Activated naive CD8-positive, alpha-beta T cell treated with anti-CD3 and anti-CD28 coated beads for 36 hours (primary cell): ENCODE measurements at regions not wholly inside any gene's neighbourhood (a gene's known extent, or its start where the extent isn't known, plus 50 kb on each side); places are given as distances from the start of the nearest gene placed in this dataset.

Experiments
- DNase-seq: peaks from one replicate; pipeline ENCODE4 v3.0.0; 2021
- H3K27ac Mint-ChIP-seq: one replicate; pipeline ENCODE4 v1.8.0; 2022; ENCODE audit warnings: mild to moderate bottlenecking, moderate library complexity, mixed read lengths
- H3K27me3 Mint-ChIP-seq: one replicate; pipeline ENCODE4 v1.8.0; 2022; ENCODE audit warnings: mild to moderate bottlenecking, mixed read lengths
- H3K36me3 Mint-ChIP-seq: one replicate; pipeline ENCODE4 v1.8.0; 2021; ENCODE audit warnings: mild to moderate bottlenecking, mixed read lengths
- H3K4me1 Mint-ChIP-seq: one replicate; pipeline ENCODE4 v1.8.0; 2021; ENCODE audit warnings: mixed read lengths
- H3K4me3 Mint-ChIP-seq: one replicate; pipeline ENCODE4 v1.8.0; 2022; ENCODE audit warnings: mild to moderate bottlenecking, moderate library complexity, mixed read lengths
- H3K9me3 Mint-ChIP-seq: one replicate; pipeline ENCODE4 v1.8.0; 2022; ENCODE audit warnings: mixed read lengths

DNA sequence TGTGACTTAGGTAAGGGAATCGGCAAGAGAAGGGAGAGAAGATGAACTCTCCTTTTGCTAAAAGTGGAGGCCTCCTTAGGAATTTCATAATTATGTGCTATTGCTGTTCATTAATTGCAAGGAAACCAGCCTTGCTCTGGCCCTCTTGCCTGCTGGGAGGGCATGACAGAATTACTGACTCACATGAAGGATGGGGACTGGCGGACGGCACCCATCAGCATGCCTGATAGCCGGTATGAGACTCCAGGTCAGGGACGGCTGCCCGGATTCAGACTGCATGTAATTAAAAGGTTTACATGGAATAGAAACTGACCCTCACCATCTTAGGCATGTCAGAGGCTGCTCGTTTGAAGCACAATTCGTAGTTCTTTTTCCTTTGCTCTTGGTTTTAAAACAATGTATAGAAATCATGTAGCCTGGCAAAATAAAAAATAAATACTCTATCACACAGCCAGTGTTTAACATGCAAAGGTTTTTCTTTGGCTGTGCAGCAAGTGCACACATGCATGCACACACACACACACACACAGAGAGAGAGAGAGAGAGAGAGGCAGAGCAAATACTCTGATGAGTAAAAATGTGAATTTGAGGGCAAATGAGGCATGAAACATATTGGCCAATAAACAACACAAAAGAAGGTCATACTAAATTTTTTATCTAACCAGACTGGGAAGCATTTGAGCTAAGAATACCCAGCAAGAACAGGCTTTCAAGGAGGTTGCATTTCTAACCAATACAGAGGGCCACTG, 82.7 kb downstream of the FOXB1 start:
- H3K36me3 Mint-ChIP-seq = no peaks in the 10 kb centered on the region
- H3K27ac Mint-ChIP-seq = no peak overlapping the region
- no peaks in the 10 kb centered on the region for H3K9me3 Mint-ChIP-seq
- peaks cover under 1% of the 10 kb centered on the region for H3K27me3 Mint-ChIP-seq
- no peak overlapping the region for H3K4me3 Mint-ChIP-seq
- H3K4me1 Mint-ChIP-seq = no peaks in the 10 kb centered on the region
- DNase-seq = no peak

DNA sequence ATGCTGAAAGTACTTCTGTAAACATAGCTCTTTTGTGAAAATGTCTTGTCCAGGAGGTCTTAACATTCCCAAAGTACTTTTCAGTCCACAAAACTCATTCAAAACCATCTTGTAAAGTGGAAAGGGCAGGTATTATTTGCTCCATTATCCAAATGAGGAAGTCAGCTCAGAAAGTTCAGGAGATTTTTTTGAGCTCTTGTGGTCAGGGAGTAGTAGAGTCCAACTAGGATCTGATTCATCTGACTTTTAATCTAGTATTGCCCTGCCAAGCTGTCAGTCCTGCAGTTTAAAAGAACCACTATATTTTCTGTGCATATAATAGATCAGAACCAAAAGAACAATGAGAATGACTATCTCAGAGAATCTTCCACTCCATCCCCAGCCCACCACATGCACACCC, 83.5 kb downstream of the FOXB1 start:
- Mint-ChIP-seq H3K9me3 (no peaks in the 10 kb centered on the region), H3K4me3 (no peak overlapping the region), H3K27me3 (no peaks in the 10 kb centered on the region), H3K36me3 (no peaks in the 10 kb centered on the region), H3K4me1 (no peaks in the 10 kb centered on the region), H3K27ac (no peak overlapping the region)
- DNase-seq = no peak

DNA sequence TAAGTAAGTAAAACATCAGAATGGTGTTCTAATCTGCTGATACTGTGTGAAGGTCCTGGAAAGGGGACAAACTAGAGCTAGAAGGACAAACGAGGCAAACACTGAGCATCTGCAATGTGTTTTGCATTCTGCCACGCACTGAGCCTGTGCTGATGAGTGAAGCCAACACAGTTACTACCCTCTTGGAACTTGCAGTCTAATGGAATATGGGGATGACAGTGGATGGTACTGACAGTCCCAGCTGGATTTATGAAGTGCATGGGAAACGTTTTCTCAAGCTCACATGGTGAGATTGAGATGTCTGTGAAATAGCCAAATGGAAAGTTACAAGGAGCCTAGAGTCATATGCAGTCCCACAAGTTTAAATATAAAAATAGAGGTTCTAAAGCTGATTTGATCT, 86.6 kb downstream of the FOXB1 start:
- no peak for DNase-seq
- no peaks in the 10 kb centered on the region for H3K27me3 Mint-ChIP-seq
- H3K36me3 Mint-ChIP-seq = no peaks in the 10 kb centered on the region
- no peak overlapping the region for H3K4me3 Mint-ChIP-seq
- no peak overlapping the region for H3K27ac Mint-ChIP-seq
- no peaks in the 10 kb centered on the region for H3K4me1 Mint-ChIP-seq
- H3K9me3 Mint-ChIP-seq = no peaks in the 10 kb centered on the region

DNA sequence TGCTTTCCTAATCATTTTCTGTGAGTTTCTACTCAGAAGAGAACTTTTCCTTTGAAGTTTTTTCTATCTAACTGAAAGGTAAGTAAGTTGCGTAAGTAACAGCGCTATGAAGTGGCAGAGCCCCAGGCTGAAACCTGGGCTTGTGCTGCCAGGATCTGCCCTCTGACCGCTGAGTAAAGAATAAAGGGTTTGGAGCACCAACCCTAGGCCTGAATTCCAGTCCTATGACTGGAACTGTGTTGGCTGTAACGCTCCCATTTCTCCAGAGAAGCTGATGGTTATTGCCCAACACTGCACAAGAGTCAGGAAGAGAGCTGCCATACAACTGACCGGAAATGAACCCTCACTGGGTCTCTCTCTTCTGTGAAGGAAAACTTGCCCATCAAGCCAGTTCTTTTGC, 87.0 kb downstream of the FOXB1 start:
- Mint-ChIP-seq H3K27ac (no peak overlapping the region), H3K4me1 (no peaks in the 10 kb centered on the region), H3K36me3 (no peaks in the 10 kb centered on the region)

DNA sequence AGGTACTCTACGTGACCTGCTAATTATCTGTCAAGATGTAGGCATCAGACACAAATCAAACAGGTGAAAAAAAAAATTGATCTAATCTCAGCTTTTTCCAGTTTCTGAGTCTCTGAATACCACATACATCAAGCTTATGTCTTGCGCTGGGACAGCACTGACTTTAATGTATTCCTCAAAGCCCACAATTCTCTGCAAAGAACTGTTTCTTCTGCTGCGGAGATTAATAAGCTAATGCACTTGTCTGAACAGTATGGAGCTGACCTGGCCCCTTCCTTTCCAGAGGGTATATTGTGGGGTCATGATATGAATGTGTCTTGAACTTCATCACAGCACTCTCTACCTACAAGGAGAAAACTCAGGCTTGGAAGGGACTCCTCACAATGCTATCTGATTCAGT, 87.8 kb downstream of the FOXB1 start:
- Mint-ChIP-seq H3K27me3 (no peaks in the 10 kb centered on the region), H3K36me3 (no peaks in the 10 kb centered on the region), H3K4me3 (no peak overlapping the region), H3K9me3 (peaks cover 3% of the 10 kb centered on the region), H3K4me1 (no peaks in the 10 kb centered on the region), H3K27ac (no peak overlapping the region)
- DNase-seq = no peak

More for the DNA sequence above, 87.0 kb downstream of the FOXB1 start:
- no peaks in the 10 kb centered on the region for H3K9me3 Mint-ChIP-seq
- DNase-seq = no peak
- H3K27me3 Mint-ChIP-seq = no peaks in the 10 kb centered on the region
- H3K4me3 Mint-ChIP-seq = no peak overlapping the region

DNA sequence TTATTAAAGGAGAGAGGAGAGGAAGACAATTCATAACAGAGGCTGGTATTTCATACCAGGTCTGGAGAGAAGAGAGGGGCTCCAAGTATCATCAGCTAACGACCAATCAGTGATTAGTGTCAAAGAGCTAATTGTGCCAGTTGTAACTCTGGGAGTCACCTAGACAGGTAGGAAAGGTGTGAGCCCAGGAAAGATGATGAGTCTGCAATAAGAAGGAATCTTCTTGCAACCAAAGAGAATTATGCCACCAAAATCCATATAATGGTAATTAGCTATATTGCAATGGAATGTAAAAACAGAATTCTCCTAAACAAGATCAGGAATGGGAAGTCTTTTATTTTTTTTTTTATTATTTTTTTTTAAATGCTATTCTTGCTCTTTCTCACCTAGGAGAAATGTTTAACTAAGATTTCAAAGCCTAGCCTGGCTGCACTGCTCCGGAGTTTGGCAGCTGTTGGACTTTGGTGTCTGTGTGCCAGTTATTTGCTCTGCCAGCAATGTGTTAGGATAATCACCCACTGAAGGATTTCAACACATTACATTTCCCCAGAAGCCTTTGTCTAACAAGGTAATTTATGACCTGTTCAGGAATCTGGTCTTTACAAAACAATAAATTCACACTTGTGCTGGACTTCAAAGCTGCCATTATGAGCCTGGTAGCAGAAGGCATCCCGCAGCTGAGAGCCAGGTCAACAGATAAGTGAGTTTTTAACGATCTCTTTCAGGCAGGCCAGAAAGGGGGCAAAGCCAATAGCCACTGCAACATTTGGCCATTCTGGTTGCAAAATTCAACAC, 89.4 kb downstream of the FOXB1 start:
- H3K4me1 Mint-ChIP-seq = peaks cover 2% of the 10 kb centered on the region
- no peak overlapping the region for H3K27ac Mint-ChIP-seq
- no peak overlapping the region for H3K4me3 Mint-ChIP-seq
- no peaks in the 10 kb centered on the region for H3K27me3 Mint-ChIP-seq
- no peaks in the 10 kb centered on the region for H3K36me3 Mint-ChIP-seq
- peaks cover 3% of the 10 kb centered on the region for H3K9me3 Mint-ChIP-seq
- no peak for DNase-seq

DNA sequence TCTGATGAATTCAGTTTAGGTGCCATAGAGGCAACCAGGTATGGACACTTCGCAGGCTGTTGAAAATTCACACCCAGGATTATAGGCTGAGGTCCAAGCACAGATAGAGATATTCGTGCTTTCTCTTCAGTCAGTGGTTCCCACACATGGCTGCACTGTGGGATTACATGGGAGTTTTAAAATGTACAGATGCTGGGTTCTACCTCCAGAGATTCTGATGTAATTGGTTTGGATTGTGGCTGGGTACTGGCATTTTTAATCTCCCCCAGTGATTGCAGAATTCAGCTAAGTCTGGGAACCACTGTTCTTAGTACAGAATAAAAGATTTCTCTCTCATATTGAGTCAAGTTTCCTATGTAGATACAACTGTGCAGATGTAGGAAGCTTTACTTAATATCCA, 91.6 kb downstream of the FOXB1 start:
- Mint-ChIP-seq H3K4me1 (peaks cover 4% of the 10 kb centered on the region), H3K36me3 (no peaks in the 10 kb centered on the region), H3K27ac (no peak overlapping the region), H3K27me3 (no peaks in the 10 kb centered on the region), H3K9me3 (peaks cover 3% of the 10 kb centered on the region), H3K4me3 (no peak overlapping the region)
- DNase-seq = no peak

DNA sequence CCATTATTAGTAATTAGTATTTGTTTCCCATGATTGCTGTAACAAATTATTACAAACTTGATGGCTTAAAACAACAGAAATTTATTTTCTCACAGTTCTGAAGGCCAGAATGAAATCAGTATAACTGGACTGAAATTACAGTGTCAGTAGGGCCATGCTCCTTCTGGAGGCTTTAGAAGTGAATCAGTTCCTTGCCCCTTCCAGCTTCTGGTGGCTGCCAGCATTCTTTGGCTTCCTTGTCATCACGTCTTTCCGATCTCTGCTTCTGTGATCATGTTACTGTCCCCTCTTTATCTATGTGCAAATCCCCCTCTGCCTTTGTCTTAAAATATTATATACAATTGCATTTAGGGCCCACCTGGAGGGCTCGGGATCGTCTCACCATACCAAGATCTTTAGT, 92.0 kb downstream of the FOXB1 start:
- no peak for DNase-seq
- Mint-ChIP-seq H3K27ac (no peak overlapping the region), H3K4me3 (no peak overlapping the region), H3K36me3 (no peaks in the 10 kb centered on the region), H3K9me3 (peaks cover 3% of the 10 kb centered on the region), H3K4me1 (peaks cover 4% of the 10 kb centered on the region), H3K27me3 (no peaks in the 10 kb centered on the region)

DNA sequence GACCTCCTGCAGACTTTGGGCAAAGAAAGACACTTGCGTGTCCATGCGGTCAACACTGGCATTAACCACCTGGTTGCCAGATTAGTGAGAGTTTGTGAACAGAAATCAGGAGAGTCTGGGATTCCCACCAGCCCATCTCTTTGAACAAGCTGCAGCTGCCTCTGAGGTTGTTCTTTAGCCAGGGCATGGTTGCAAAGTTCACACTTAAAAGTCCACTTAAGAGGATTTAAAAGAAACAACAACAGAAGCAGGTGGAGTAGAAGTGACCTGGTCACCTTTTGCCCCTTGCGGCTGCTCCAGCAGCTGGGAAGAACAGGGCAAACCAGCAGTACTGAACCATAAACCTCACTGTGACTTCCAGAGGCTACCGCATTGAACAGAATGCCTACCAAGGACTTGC, 97.3 kb downstream of the FOXB1 start:
- H3K27ac Mint-ChIP-seq = no peak overlapping the region

DNA sequence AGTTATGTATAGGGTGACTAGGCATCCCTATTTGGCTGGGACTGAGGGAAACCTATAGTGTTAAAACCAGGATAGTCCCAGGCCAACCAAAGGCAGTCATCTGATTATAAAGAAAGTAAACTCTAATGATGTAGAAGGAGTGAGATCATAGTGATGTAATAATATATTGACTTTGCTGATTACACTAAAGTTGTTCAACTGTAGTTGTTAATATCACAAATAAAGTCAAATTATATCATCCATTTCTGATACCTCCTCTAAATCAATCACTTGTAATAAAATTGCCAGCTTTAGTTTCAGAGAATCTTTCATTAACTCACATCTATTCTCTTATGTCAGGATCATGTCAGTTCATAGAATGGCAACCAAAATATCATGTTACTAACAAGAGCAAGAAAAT, 98.6 kb downstream of the FOXB1 start:
- H3K4me3 Mint-ChIP-seq = no peak overlapping the region

More for the DNA sequence above, 97.3 kb downstream of the FOXB1 start:
- Mint-ChIP-seq H3K4me1 (peaks cover 4% of the 10 kb centered on the region), H3K9me3 (peaks cover 2% of the 10 kb centered on the region), H3K27me3 (peaks cover 6% of the 10 kb centered on the region), H3K4me3 (no peak overlapping the region), H3K36me3 (no peaks in the 10 kb centered on the region)
- DNase-seq = no peak

DNA sequence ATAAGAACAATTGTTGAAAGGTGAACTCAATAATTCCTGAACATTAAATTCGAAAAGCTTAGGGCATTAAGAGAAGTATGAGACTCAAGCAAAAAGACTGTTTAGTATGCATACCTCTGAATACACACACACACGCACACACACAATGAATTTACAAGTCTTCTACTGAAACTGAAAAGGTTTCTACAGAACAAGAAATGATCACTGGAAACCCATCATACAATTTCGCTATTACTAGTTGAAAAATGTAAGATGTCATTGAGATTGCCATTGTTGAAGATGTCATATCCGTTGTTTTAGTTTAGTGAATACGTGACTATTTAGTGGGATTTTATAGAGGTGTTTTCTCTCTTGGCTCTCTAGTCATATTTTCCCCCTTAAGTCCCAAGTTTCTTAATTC, 106.8 kb downstream of the FOXB1 start:
- peaks cover 15% of the 10 kb centered on the region for H3K27me3 Mint-ChIP-seq
- H3K4me1 Mint-ChIP-seq = peaks cover 12% of the 10 kb centered on the region
- no peak for DNase-seq
- peaks cover 3% of the 10 kb centered on the region for H3K9me3 Mint-ChIP-seq
- no peak overlapping the region for H3K27ac Mint-ChIP-seq
- H3K36me3 Mint-ChIP-seq = no peaks in the 10 kb centered on the region
- H3K4me3 Mint-ChIP-seq = no peak overlapping the region

More for the DNA sequence above, 98.6 kb downstream of the FOXB1 start:
- Mint-ChIP-seq H3K9me3 (peaks cover 3% of the 10 kb centered on the region), H3K27ac (no peak overlapping the region), H3K4me1 (peaks cover 2% of the 10 kb centered on the region), H3K27me3 (peaks cover 15% of the 10 kb centered on the region), H3K36me3 (no peaks in the 10 kb centered on the region)
- DNase-seq = no peak

DNA sequence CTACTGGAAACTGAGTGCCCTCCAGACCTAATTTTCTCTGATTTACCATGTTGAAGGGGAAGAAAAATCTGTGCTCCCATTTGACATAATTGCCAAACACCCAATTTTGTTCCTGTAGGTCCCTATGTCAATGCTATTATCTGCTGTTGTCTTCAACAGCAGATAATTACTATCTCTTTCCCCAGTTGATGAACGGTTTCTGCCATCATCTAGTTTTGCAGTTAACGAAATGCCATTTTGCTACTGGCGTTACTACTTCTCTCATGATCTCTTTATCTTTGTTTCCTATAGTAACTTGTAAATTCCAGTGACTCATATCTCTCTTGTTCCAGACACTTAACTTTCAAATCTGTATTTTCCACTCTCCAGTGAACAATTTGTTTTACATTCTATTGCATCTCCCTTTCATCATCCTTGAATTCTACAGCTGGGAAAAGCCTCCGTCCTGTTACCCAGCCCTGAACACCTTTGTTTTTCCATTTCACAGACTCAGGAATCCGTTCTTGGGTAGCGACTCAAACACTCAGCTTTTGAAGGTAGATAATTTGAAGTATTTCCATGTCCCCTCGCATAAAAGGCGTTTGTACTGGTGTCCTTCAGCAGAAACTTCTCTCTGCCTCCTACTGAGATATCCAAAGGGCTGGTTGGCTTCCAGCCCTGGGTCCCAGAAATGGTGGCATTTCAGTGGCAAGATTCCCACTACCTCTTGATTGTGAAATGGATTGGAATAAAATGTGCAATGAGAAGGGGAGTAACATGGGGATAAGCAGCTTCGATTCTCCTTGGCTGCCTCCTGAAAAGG, 111.7 kb downstream of the FOXB1 start:
- H3K9me3 Mint-ChIP-seq = no peaks in the 10 kb centered on the region
- peaks cover 3% of the 10 kb centered on the region for H3K27me3 Mint-ChIP-seq
- no peak for DNase-seq
- H3K4me1 Mint-ChIP-seq = peaks cover 31% of the 10 kb centered on the region
- H3K4me3 Mint-ChIP-seq = no peak overlapping the region
- H3K27ac Mint-ChIP-seq = peak overlapping the region; percentile 32
- no peaks in the 10 kb centered on the region for H3K36me3 Mint-ChIP-seq

DNA sequence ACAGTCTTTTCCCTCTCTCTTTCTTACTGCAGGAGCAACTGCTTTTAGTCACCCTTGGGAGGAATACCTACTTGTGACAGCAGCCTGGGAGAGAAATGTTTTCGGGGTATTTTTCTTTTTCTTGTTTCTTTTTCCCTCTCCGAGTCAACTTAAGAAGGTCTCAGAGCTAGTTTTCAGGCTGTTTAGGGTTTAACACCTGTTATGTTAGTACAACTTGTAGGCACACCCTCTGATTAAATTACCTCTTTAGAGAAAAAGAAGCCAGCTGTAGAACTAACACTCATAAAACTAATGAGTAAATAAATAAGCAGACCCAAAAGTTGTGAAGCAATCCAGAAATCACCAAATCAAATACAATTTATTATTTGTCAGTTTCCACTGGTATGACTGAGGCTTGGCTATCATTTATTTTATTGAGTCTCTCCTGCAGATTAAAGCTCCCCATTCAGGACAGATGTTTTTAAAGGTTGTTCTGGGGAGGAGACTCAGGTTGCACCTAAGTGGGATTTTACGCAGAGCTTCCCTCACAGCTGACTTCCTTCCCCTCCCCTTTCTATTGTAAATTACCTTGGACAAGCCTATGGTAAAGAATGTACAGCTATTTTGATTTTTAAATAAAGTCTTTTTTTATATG, 112.5 kb downstream of the FOXB1 start:
- Mint-ChIP-seq H3K27ac (no peak overlapping the region), H3K4me1 (peaks cover 34% of the 10 kb centered on the region), H3K9me3 (no peaks in the 10 kb centered on the region), H3K36me3 (no peaks in the 10 kb centered on the region), H3K27me3 (no peaks in the 10 kb centered on the region), H3K4me3 (no peak overlapping the region)
- DNase-seq = no peak

DNA sequence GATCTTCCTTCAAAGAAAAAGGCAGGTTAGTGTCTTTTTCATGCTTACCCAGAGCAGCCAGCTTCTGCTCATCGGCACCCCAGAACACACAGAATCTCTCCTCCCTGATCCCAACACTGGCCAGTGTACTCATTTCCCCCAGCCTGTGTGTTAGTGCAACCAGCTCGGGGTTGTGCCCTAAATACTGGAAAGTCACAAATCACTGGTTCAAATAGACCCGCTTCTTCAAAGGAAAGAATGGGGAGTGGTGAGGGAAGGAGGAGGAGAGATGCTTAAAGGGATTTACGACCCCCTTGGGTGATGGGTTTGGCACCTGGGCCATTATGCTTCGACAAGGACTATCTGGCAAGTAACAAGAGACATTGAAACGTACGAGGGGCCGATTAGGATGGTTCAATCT, 114.0 kb downstream of the FOXB1 start:
- Mint-ChIP-seq H3K27me3 (peaks cover 4% of the 10 kb centered on the region), H3K4me3 (no peak overlapping the region), H3K9me3 (no peaks in the 10 kb centered on the region), H3K36me3 (no peaks in the 10 kb centered on the region), H3K4me1 (peaks cover 36% of the 10 kb centered on the region), H3K27ac (no peak overlapping the region)
- DNase-seq = no peak

DNA sequence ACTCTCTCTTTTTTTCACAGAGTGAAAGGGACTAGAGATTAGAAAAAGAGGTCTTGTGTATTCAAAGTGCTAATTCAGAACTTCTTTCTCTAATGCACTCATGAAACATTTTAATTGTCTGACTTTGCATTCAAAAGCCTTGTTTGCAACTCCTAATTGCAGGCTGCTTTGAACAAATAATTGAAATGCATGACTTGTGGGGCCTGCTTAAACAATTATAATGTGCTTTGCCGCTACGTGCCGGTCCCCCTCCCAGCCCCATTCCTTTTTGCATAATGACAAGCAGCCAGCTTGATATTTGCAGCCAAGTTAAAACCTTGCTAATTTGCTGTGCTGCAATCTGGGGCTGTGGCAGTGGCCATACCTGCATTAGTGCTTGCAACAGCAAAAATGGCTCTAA, 114.5 kb downstream of the FOXB1 start:
- Mint-ChIP-seq H3K9me3 (no peaks in the 10 kb centered on the region), H3K4me3 (no peak overlapping the region), H3K27ac (no peak overlapping the region), H3K36me3 (no peaks in the 10 kb centered on the region), H3K27me3 (peaks cover 4% of the 10 kb centered on the region), H3K4me1 (peaks cover 36% of the 10 kb centered on the region)
- DNase-seq = no peak
